Stimulated activated CD4-positive, alpha-beta T cell treated with anti-CD3 and anti-CD28 coated beads, Interleukin-12 subunit alpha, Interleukin-12 subunit beta, amount 100 ng/mL, for 48 hours (primary cell): ENCODE measurements at regions not wholly inside any gene's neighbourhood (a gene's known extent, or its start where the extent isn't known, plus 50 kb on each side); places are given as distances from the start of the nearest gene placed in this dataset.

Experiments
- DNase-seq, 3 donors: peaks; one replicate each; pipeline ENCODE4 v3.0.0-alpha.2; 2020; ENCODE audit warnings: low read depth in 2 of 3, low spot score in 1 of 3

- no peak for DNase-seq
Observed at GRCh38 chr10:3415878-3416605, 243.5 kb upstream of the PITRM1 start.

GRCh38 chr10:3415038-3415736 is 242.6 kb upstream of the PITRM1 start:
- DNase-seq, result no peak

GRCh38 chr10:3414667-3415023 is 242.1 kb upstream of the PITRM1 start:
- DNase-seq, result no peak

- DNase-seq, result no peak
Observed at GRCh38 chr10:3413937-3414666, 241.5 kb upstream of the PITRM1 start.

- no peak for DNase-seq
Observed at GRCh38 chr10:3412646-3413045, 240.1 kb upstream of the PITRM1 start.

- DNase-seq, result no peak
Observed at GRCh38 chr10:3412071-3412582, 239.5 kb upstream of the PITRM1 start.

- no peak for DNase-seq
Observed at GRCh38 chr10:3411044-3411443, 238.5 kb upstream of the PITRM1 start.

GRCh38 chr10:3409928-3410327 is 237.3 kb upstream of the PITRM1 start:
- DNase-seq, result no peak

- DNase-seq, result no peak
Observed at GRCh38 chr10:3408603-3409365, 236.2 kb upstream of the PITRM1 start.

GRCh38 chr10:3407208-3407607 is 234.6 kb upstream of the PITRM1 start:
- no peak for DNase-seq

- DNase-seq, result no peak
Observed at GRCh38 chr10:3406556-3406955, 234.0 kb upstream of the PITRM1 start.

- DNase-seq, result no peak
Observed at GRCh38 chr10:3404381-3404780, 231.8 kb upstream of the PITRM1 start.

- DNase-seq, result no peak
Observed at GRCh38 chr10:3402187-3402751, 229.7 kb upstream of the PITRM1 start.

- DNase-seq, result no peak
Observed at GRCh38 chr10:3401491-3401938, 228.9 kb upstream of the PITRM1 start.

GRCh38 chr10:3400348-3400747 is 227.8 kb upstream of the PITRM1 start:
- no peak for DNase-seq

GRCh38 chr10:3399756-3400155 is 227.2 kb upstream of the PITRM1 start:
- DNase-seq, result no peak

- DNase-seq, result no peak
Observed at GRCh38 chr10:3398825-3399646, 226.5 kb upstream of the PITRM1 start.

GRCh38 chr10:3397846-3398245 is 225.3 kb upstream of the PITRM1 start:
- DNase-seq, result no peak

GRCh38 chr10:3397231-3397630 is 224.6 kb upstream of the PITRM1 start:
- no peak for DNase-seq

- no peak for DNase-seq
Observed at GRCh38 chr10:3396116-3396515, 223.5 kb upstream of the PITRM1 start.
